ENCODE measurements at regions not wholly inside any gene's neighbourhood (a gene's known extent, or its start where the extent isn't known, plus 50 kb on each side); places are given as distances from the start of the nearest gene placed in this dataset.

- no peak overlapping the region for H3K9ac ChIP-seq (ENCODE audit: low read depth, low read length, poor library complexity, severe bottlenecking)
- no peak for TF ChIP-seq EZH2phosphoT487 (IDR thresholded peaks at IDR 0.05; ENCODE audit: borderline replicate concordance)
- no peak for TF ChIP-seq CTCF (conservative IDR thresholded peaks at IDR 0.05; ENCODE audit: low read length)
Observed at GRCh38 chr18:10379522-10379921, 74.9 kb upstream of the APCDD1 start.

GRCh38 chr18:10381516-10381915, 72.9 kb upstream of the APCDD1 start:
- no peaks in the 10 kb centered on the region for H3K79me2 ChIP-seq (ENCODE audit: insufficient read depth, low read length)
- H3K9me2 ChIP-seq (replicated peaks; ENCODE audit: low read depth, low read length) = no peaks in the 10 kb centered on the region
- H3F3A ChIP-seq (ENCODE audit: low read depth) = no peaks in the 10 kb centered on the region
- H3K4me3 ChIP-seq (ENCODE audit: low read length, poor library complexity, severe bottlenecking) = no peak overlapping the region
- no peak overlapping the region for H3K4me2 ChIP-seq (ENCODE audit: low read depth, low read length, poor library complexity, severe bottlenecking)
- TF ChIP-seq CTCF (conservative IDR thresholded peaks at IDR 0.05; ENCODE audit: low read length) (no peak), EZH2phosphoT487 (IDR thresholded peaks at IDR 0.05; ENCODE audit: borderline replicate concordance) (no peak)
- no peaks in the 10 kb centered on the region for H3K4me1 ChIP-seq (ENCODE audit: insufficient read depth, low read length, poor library complexity, severe bottlenecking)
- H2AFZ ChIP-seq (ENCODE audit: low read length) = no peak overlapping the region
- H3K9me3 ChIP-seq (ENCODE audit: insufficient read depth, low read depth, low read length) = no peaks in the 10 kb centered on the region
- no peaks in the 10 kb centered on the region for H3K36me3 ChIP-seq (ENCODE audit: insufficient read depth, low read length)
- no peak overlapping the region for H3K9ac ChIP-seq (ENCODE audit: low read depth, low read length, poor library complexity, severe bottlenecking)
- no peaks in the 10 kb centered on the region for H4K20me1 ChIP-seq (ENCODE audit: insufficient read depth, low read length, poor library complexity, severe bottlenecking)
- H3K27me3 ChIP-seq (ENCODE audit: insufficient read depth, low read length, poor library complexity, severe bottlenecking) = no peaks in the 10 kb centered on the region

More at GRCh38 chr18:10379522-10379921, 74.9 kb upstream of the APCDD1 start:
- Histone ChIP-seq H3K9me3 (ENCODE audit: insufficient read depth, low read depth, low read length) (no peaks in the 10 kb centered on the region), H3K36me3 (ENCODE audit: insufficient read depth, low read length) (no peaks in the 10 kb centered on the region), H3K4me3 (ENCODE audit: low read length, poor library complexity, severe bottlenecking) (no peak overlapping the region), H3F3A (ENCODE audit: low read depth) (no peaks in the 10 kb centered on the region), H3K4me2 (ENCODE audit: low read depth, low read length, poor library complexity, severe bottlenecking) (no peak overlapping the region), H3K27me3 (ENCODE audit: insufficient read depth, low read length, poor library complexity, severe bottlenecking) (no peaks in the 10 kb centered on the region), H2AFZ (ENCODE audit: low read length) (no peak overlapping the region), H3K4me1 (ENCODE audit: insufficient read depth, low read length, poor library complexity, severe bottlenecking) (no peaks in the 10 kb centered on the region), H4K20me1 (ENCODE audit: insufficient read depth, low read length, poor library complexity, severe bottlenecking) (no peaks in the 10 kb centered on the region), H3K79me2 (ENCODE audit: insufficient read depth, low read length) (no peaks in the 10 kb centered on the region), H3K9me2 (replicated peaks; ENCODE audit: low read depth, low read length) (no peaks in the 10 kb centered on the region)

- Histone ChIP-seq H3K9me3 (ENCODE audit: insufficient read depth, low read depth, low read length) (no peaks in the 10 kb centered on the region), H3K79me2 (ENCODE audit: insufficient read depth, low read length) (no peaks in the 10 kb centered on the region), H3K4me2 (ENCODE audit: low read depth, low read length, poor library complexity, severe bottlenecking) (no peak overlapping the region), H3F3A (ENCODE audit: low read depth) (no peaks in the 10 kb centered on the region), H4K20me1 (ENCODE audit: insufficient read depth, low read length, poor library complexity, severe bottlenecking) (no peaks in the 10 kb centered on the region), H3K9me2 (replicated peaks; ENCODE audit: low read depth, low read length) (no peaks in the 10 kb centered on the region), H3K27me3 (ENCODE audit: insufficient read depth, low read length, poor library complexity, severe bottlenecking) (no peaks in the 10 kb centered on the region), H2AFZ (ENCODE audit: low read length) (no peak overlapping the region), H3K4me3 (ENCODE audit: low read length, poor library complexity, severe bottlenecking) (no peak overlapping the region), H3K36me3 (ENCODE audit: insufficient read depth, low read length) (no peaks in the 10 kb centered on the region), H3K9ac (ENCODE audit: low read depth, low read length, poor library complexity, severe bottlenecking) (no peak overlapping the region), H3K4me1 (ENCODE audit: insufficient read depth, low read length, poor library complexity, severe bottlenecking) (no peaks in the 10 kb centered on the region)
- TF ChIP-seq EZH2phosphoT487 (IDR thresholded peaks at IDR 0.05; ENCODE audit: borderline replicate concordance) (no peak), CTCF (conservative IDR thresholded peaks at IDR 0.05; ENCODE audit: low read length) (no peak)
Observed at GRCh38 chr18:10381951-10382350, 72.5 kb upstream of the APCDD1 start.
